H9 (cell line): ENCODE measurements at regions not wholly inside any gene's neighbourhood (a gene's known extent, or its start where the extent isn't known, plus 50 kb on each side); places are given as distances from the start of the nearest gene placed in this dataset.

ENCODE experiments used
- DNase-seq: peaks from one replicate; pipeline ENCODE4 v3.0.0-alpha.2; 2017
- H2AFZ ChIP-seq: one replicate; pipeline ENCODE4 v1.6.1; 2013; ENCODE audit warnings: mild to moderate bottlenecking, low read length, control low read depth, moderate library complexity
- H2AK5ac ChIP-seq: 2 replicates; pipeline ENCODE4 v1.6.1; 2013; ENCODE audit warnings: low read length, control low read depth, mixed read lengths; ENCODE audit not compliant: insufficient read length
- H2BK120ac ChIP-seq: one replicate; pipeline ENCODE4 v1.6.1; 2013; ENCODE audit warnings: low read depth, mild to moderate bottlenecking, low read length, control low read depth, inconsistent platforms; ENCODE audit not compliant: poor library complexity, severe bottlenecking
- H2BK12ac ChIP-seq: 2 replicates; pipeline ENCODE4 v1.6.1; 2013; ENCODE audit warnings: low read length, control low read depth, mixed read lengths, low read depth; ENCODE audit not compliant: insufficient read length
- H2BK15ac ChIP-seq: 2 replicates; pipeline ENCODE4 v1.6.1; 2013; ENCODE audit warnings: low read depth, low read length, control low read depth
- H2BK20ac ChIP-seq: one replicate; pipeline ENCODE4 v1.6.1; 2013; ENCODE audit warnings: low read depth, mild to moderate bottlenecking, low read length, control low read depth, inconsistent platforms; ENCODE audit not compliant: poor library complexity, severe bottlenecking
- H2BK5ac ChIP-seq: 2 replicates; pipeline ENCODE4 v1.6.1; 2013; ENCODE audit warnings: low read length, control low read depth, mixed read lengths; ENCODE audit not compliant: insufficient read length
- H3K14ac ChIP-seq: 2 replicates; pipeline ENCODE4 v1.6.1; 2013; ENCODE audit warnings: low read length, control low read depth; ENCODE audit not compliant: insufficient read depth
- H3K18ac ChIP-seq: 2 replicates; pipeline ENCODE4 v1.6.1; 2013; ENCODE audit warnings: low read depth, mild to moderate bottlenecking, mixed read lengths, low read length, control low read depth; ENCODE audit not compliant: insufficient read length
- H3K23ac ChIP-seq: 2 replicates; pipeline ENCODE4 v1.6.1; 2013; ENCODE audit warnings: low read length, control low read depth, mixed read lengths, low read depth; ENCODE audit not compliant: insufficient read length
- H3K23me2 ChIP-seq: 2 replicates; pipeline ENCODE4 v1.6.1; 2013; ENCODE audit warnings: low read depth, mild to moderate bottlenecking, mixed read lengths, low read length, control low read depth; ENCODE audit not compliant: insufficient read length, poor library complexity, severe bottlenecking
- H3K27ac ChIP-seq: 2 replicates; pipeline ENCODE4 v1.5.1; 2013; ENCODE audit warnings: low read length, control low read depth, mixed read lengths, low read depth; ENCODE audit not compliant: insufficient read length
- H3K27me3 ChIP-seq: 2 replicates; pipeline ENCODE4 v1.6.1; 2013; ENCODE audit warnings: low read length, control low read depth, inconsistent platforms; ENCODE audit not compliant: insufficient read depth
- H3K4ac ChIP-seq: 2 replicates; pipeline ENCODE4 v1.6.1; 2013; ENCODE audit warnings: low read depth, mild to moderate bottlenecking, control low read depth, inconsistent platforms, low read length, moderate library complexity
- H3K4me1 ChIP-seq: 2 replicates; pipeline ENCODE4 v1.6.1; 2013; ENCODE audit warnings: low read length, control low read depth, inconsistent platforms; ENCODE audit not compliant: insufficient read depth
- H3K4me2 ChIP-seq: 2 replicates; pipeline ENCODE4 v1.6.1; 2013; ENCODE audit warnings: low read length, control low read depth, mixed read lengths; ENCODE audit not compliant: insufficient read length, insufficient read depth
- H3K56ac ChIP-seq: 2 replicates; pipeline ENCODE4 v1.6.1; 2013; ENCODE audit warnings: low read depth, mild to moderate bottlenecking, mixed read lengths, low read length, control low read depth; ENCODE audit not compliant: insufficient read length
- H3K79me1 ChIP-seq: 2 replicates; pipeline ENCODE4 v1.6.1; 2013; ENCODE audit warnings: low read depth, mild to moderate bottlenecking, moderate library complexity, low read length, control low read depth, inconsistent platforms; ENCODE audit not compliant: insufficient read depth, poor library complexity, severe bottlenecking
- H3K79me2 ChIP-seq: 2 replicates; pipeline ENCODE4 v1.6.1; 2013; ENCODE audit warnings: low read length, control low read depth, inconsistent platforms; ENCODE audit not compliant: insufficient read depth
- H3K9ac ChIP-seq: 2 replicates; pipeline ENCODE4 v1.6.1; 2013; ENCODE audit warnings: low read length, control low read depth, mixed read lengths; ENCODE audit not compliant: insufficient read length; ENCODE audit errors: extremely low read depth
- H3K9me3 ChIP-seq: one replicate; pipeline ENCODE4 v1.6.1; 2013; ENCODE audit warnings: low read depth, low read length, inconsistent platforms; ENCODE audit not compliant: control insufficient read depth
- H3T11ph ChIP-seq: one replicate; pipeline ENCODE4 v1.6.1; 2013; ENCODE audit warnings: mild to moderate bottlenecking, low read length, control low read depth, inconsistent platforms
- H4K20me1 ChIP-seq: one replicate; pipeline ENCODE4 v1.6.1; 2013; ENCODE audit not compliant: control insufficient read depth, insufficient read length, insufficient read depth
- H4K5ac ChIP-seq: 2 replicates; pipeline ENCODE4 v1.6.1; 2013; ENCODE audit warnings: low read depth, mild to moderate bottlenecking, mixed read lengths, low read length, control low read depth; ENCODE audit not compliant: insufficient read length
- H4K8ac ChIP-seq: replicated peaks from 2 replicates; pipeline ENCODE4 v1.6.1; 2013; ENCODE audit warnings: low read length, control low read depth, mixed read lengths, low read depth; ENCODE audit not compliant: insufficient read length
- H4K91ac ChIP-seq: 2 replicates; pipeline ENCODE4 v1.6.1; 2013; ENCODE audit warnings: low read depth, mild to moderate bottlenecking, moderate library complexity, mixed read lengths, low read length, control low read depth; ENCODE audit not compliant: insufficient read length
- H3K27ac Mint-ChIP-seq, 3 experiments: 2 replicates in 2 of 3; 3 replicates in 1 of 3; pipeline ENCODE4 v1.8.0; 2020 to 2021; ENCODE audit warnings: mixed read lengths in 3 of 3, mild to moderate bottlenecking in 1 of 3, moderate library complexity in 1 of 3
- H3K27me3 Mint-ChIP-seq: 2 replicates; pipeline ENCODE4 v1.8.0; 2021; ENCODE audit warnings: low read depth, mild to moderate bottlenecking, moderate library complexity, mixed read lengths
- H3K36me3 Mint-ChIP-seq, 3 experiments: 2 replicates in 2 of 3; 3 replicates in 1 of 3; pipeline ENCODE4 v1.8.0; 2020 to 2021; ENCODE audit warnings: low read depth in 3 of 3, mixed read lengths in 3 of 3; ENCODE audit not compliant: insufficient read depth in 1 of 3
- H3K4me1 Mint-ChIP-seq, 2 experiments: 2 replicates each; pipeline ENCODE4 v1.8.0; 2020; ENCODE audit warnings: mixed read lengths in 2 of 2
- H3K4me3 Mint-ChIP-seq, 2 experiments: 2 replicates in 1 of 2; 3 replicates in 1 of 2; pipeline ENCODE4 v1.8.0; 2020 to 2021; ENCODE audit warnings: mild to moderate bottlenecking in 2 of 2, mixed read lengths in 2 of 2, moderate library complexity in 1 of 2
- H3K9me3 Mint-ChIP-seq, 2 experiments: 2 replicates in 1 of 2; 3 replicates in 1 of 2; pipeline ENCODE4 v1.8.0; 2020; ENCODE audit warnings: mild to moderate bottlenecking in 2 of 2, mixed read lengths in 2 of 2, moderate library complexity in 1 of 2
- WGBS: extraction: QIAGEN DNeasy Blood & Tissue Kit; methylation state at CpG from one replicate; pipeline ENCODE4 v1.1.7; 2013; ENCODE audit warnings: missing lambda C conversion rate, low lambda C conversion rate, mixed read lengths; ENCODE audit not compliant: insufficient read length; ENCODE audit errors: extremely low coverage; 5-methylcytosine and 5-hydroxymethylcytosine counted together
- TF ChIP-seq, protein P1 (sequence below): fragments of 200-600 bp; sonication (generic); conservative IDR thresholded peaks from 3 replicates; pipeline ENCODE4 v1.8.0; 2021; ENCODE audit warnings: antibody characterized with exemption, mild to moderate bottlenecking

DNA sequence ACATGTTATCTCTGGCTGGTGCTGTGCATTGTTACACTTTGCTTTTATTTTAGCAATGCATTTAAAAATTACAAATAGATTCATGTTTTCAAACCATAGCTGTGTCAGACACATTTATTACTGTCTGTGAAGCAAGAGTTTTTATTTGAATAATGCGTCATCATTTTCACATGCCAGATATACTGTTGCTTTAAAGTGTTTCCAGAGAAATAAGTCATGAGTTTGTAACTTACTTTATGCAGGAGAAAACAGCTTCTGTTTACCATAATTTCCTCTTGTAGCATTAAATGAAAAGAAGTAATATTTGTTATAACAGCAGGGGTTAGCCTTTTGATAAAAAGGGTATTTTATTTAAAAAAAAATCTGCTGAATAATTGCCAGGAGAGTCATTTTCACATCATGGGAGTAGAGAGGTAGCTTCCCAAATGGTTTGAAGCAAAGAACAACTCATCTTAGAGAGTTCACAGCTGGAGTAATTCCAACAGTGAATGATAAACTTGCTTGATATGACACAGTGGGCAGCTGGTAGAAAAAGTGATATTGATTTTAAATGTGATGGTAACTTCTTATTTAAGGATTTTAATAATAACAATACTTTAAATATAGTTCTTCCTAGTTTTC lies 1274.5 kb upstream of the CRIM1 start:
- H4K8ac ChIP-seq: no peak overlapping the region
- H3K79me2 ChIP-seq: no peaks in the 10 kb centered on the region
- Mint-ChIP-seq H3K36me3 (no peaks in the 10 kb centered on the region), H3K27ac (no peak overlapping the region), H3K27me3 (no peaks in the 10 kb centered on the region), H3K4me3 (no peak overlapping the region), H3K4me1 (peaks cover 7% of the 10 kb centered on the region in 2 experiments; a peak in 3 of 4 replicates), H3K9me3 (no peaks in the 10 kb centered on the region)
- no peak overlapping the region for H3K4me2 ChIP-seq
- H3K23me2 ChIP-seq: no peaks in the 10 kb centered on the region
- H2BK15ac ChIP-seq: no peak overlapping the region
- H3K4ac ChIP-seq: no peak overlapping the region
- H3K27ac ChIP-seq: no peak overlapping the region
- no peak overlapping the region for H3K18ac ChIP-seq
- H3K56ac ChIP-seq: no peak overlapping the region
- no peaks in the 10 kb centered on the region for H3K79me1 ChIP-seq
- H3K23ac ChIP-seq: no peak overlapping the region
- H4K5ac ChIP-seq: no peak overlapping the region
- H3T11ph ChIP-seq: no peak overlapping the region
- H3K9me3 ChIP-seq: no peaks in the 10 kb centered on the region
- no peaks in the 10 kb centered on the region for H3K27me3 ChIP-seq
- H2AK5ac ChIP-seq: no peak overlapping the region
- no CpG with 5 or more reads among the region's 1 CpG for whole genome bisulfite sequencing
- H2BK120ac ChIP-seq: no peak overlapping the region
- 0 out of 2 replicates have a peak, but pooled peaks cover 3% of the 10 kb centered on the region for H3K4me1 ChIP-seq
- H4K20me1 ChIP-seq: no peaks in the 10 kb centered on the region
- DNase-seq: no peak
- no peak overlapping the region for H2BK5ac ChIP-seq
- no peak overlapping the region for H3K14ac ChIP-seq
- no peak overlapping the region for H2BK12ac ChIP-seq
- H3K9ac ChIP-seq: no peak overlapping the region
- H4K91ac ChIP-seq: no peak overlapping the region
- H2BK20ac ChIP-seq: no peak overlapping the region
- no peak overlapping the region for H2AFZ ChIP-seq
- TF ChIP-seq, protein P1, sequence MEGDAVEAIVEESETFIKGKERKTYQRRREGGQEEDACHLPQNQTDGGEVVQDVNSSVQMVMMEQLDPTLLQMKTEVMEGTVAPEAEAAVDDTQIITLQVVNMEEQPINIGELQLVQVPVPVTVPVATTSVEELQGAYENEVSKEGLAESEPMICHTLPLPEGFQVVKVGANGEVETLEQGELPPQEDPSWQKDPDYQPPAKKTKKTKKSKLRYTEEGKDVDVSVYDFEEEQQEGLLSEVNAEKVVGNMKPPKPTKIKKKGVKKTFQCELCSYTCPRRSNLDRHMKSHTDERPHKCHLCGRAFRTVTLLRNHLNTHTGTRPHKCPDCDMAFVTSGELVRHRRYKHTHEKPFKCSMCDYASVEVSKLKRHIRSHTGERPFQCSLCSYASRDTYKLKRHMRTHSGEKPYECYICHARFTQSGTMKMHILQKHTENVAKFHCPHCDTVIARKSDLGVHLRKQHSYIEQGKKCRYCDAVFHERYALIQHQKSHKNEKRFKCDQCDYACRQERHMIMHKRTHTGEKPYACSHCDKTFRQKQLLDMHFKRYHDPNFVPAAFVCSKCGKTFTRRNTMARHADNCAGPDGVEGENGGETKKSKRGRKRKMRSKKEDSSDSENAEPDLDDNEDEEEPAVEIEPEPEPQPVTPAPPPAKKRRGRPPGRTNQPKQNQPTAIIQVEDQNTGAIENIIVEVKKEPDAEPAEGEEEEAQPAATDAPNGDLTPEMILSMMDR: no peak
